Neural cell (in vitro differentiated cells): ENCODE measurements at regions not wholly inside any gene's neighbourhood (a gene's known extent, or its start where the extent isn't known, plus 50 kb on each side); places are given as distances from the start of the nearest gene placed in this dataset.

ENCODE experiments used
- H2AFZ ChIP-seq: fragments of 200-600, 300-800 bp; sonication (generic), shearing (Covaris generic); 2 replicates; pipeline ENCODE4 v1.6.0; 2014; ENCODE audit warnings: low read depth, mild to moderate bottlenecking, antibody characterized with exemption, low read length, moderate library complexity
- H3F3A ChIP-seq: fragments of 200-600 bp; shearing (Covaris generic); 2 replicates; pipeline ENCODE4 v1.6.1; 2016; ENCODE audit warnings: mild to moderate bottlenecking, moderate library complexity, mixed read lengths, antibody characterized with exemption, low read length; ENCODE audit not compliant: insufficient read depth, poor library complexity, severe bottlenecking
- H3K27ac ChIP-seq: fragments of 200-600, 300-800 bp; sonication (generic), shearing (Covaris generic); 2 replicates; pipeline ENCODE4 v1.5.1; 2014; ENCODE audit warnings: mild to moderate bottlenecking, low read length, moderate library complexity
- H3K27me3 ChIP-seq: fragments of 300-800, 200-600 bp; sonication (generic), shearing (Covaris generic); 2 replicates; pipeline ENCODE4 v1.6.0; 2014; ENCODE audit warnings: mild to moderate bottlenecking, low read depth, low read length, moderate library complexity; ENCODE audit not compliant: insufficient read depth
- H3K36me3 ChIP-seq: fragments of 300-800, 200-600 bp; sonication (generic), shearing (Covaris generic); 2 replicates; pipeline ENCODE4 v1.5.1; 2014; ENCODE audit warnings: mild to moderate bottlenecking, antibody characterized with exemption, low read length, moderate library complexity; ENCODE audit not compliant: insufficient read depth
- H3K4me2 ChIP-seq: fragments of 300-800, 200-600 bp; sonication (generic), shearing (Covaris generic); 2 replicates; pipeline ENCODE4 v1.6.0; 2014; ENCODE audit warnings: mild to moderate bottlenecking, low read length
- H3K4me3 ChIP-seq: fragments of 300-800, 200-600 bp; sonication (generic), shearing (Covaris generic); 2 replicates; pipeline ENCODE4 v1.5.1; 2014; ENCODE audit warnings: mild to moderate bottlenecking, low read length, moderate library complexity
- H3K79me2 ChIP-seq: fragments of 200-600 bp; shearing (Covaris generic); replicated peaks from 2 replicates; pipeline ENCODE4 v1.6.0; 2014; ENCODE audit warnings: mild to moderate bottlenecking, low read length, moderate library complexity; ENCODE audit not compliant: insufficient read depth
- H3K9ac ChIP-seq: fragments of 300-800, 200-600 bp; sonication (generic), shearing (Covaris generic); 2 replicates; pipeline ENCODE4 v1.6.1; 2016; ENCODE audit warnings: mild to moderate bottlenecking, low read length, mixed read lengths
- H3K9me2 ChIP-seq: fragments of 200-600 bp; shearing (Covaris generic); 2 replicates; pipeline ENCODE4 v1.6.1; 2016; ENCODE audit warnings: mild to moderate bottlenecking, low read length, mixed read lengths; ENCODE audit not compliant: insufficient read depth
- H3K9me3 ChIP-seq: fragments of 200-600, 300-800 bp; sonication (generic), shearing (Covaris generic); 2 replicates; pipeline ENCODE4 v1.6.1; 2016; ENCODE audit warnings: mild to moderate bottlenecking, mixed run types, low read length, moderate library complexity, mixed read lengths
- H4K20me1 ChIP-seq: fragments of 200-600 bp; shearing (Covaris generic); 2 replicates; pipeline ENCODE4 v1.6.1; 2016; ENCODE audit warnings: mild to moderate bottlenecking, mixed run types; ENCODE audit not compliant: insufficient read depth
- CTCF ChIP-seq: fragments of 450-650 bp; IDR thresholded peaks from 2 replicates; pipeline ENCODE4 v1.5.1; 2014; ENCODE audit warnings: antibody characterized with exemption, mild to moderate bottlenecking, moderate library complexity; ENCODE audit not compliant: poor library complexity, severe bottlenecking
- EP300 ChIP-seq: fragments of 450-650 bp; conservative IDR thresholded peaks from 2 replicates; pipeline ENCODE4 v1.6.1; 2014; ENCODE audit warnings: antibody characterized with exemption, mild to moderate bottlenecking, moderate library complexity; ENCODE audit not compliant: poor library complexity, severe bottlenecking
- EZH2 ChIP-seq: fragments of 200-600, 300-800 bp; shearing (Covaris generic), sonication (generic); IDR thresholded peaks from 2 replicates; pipeline ENCODE4 v1.6.1; 2014; ENCODE audit warnings: antibody characterized with exemption, low read length, borderline replicate concordance, mild to moderate bottlenecking; ENCODE audit not compliant: insufficient read depth, poor library complexity, severe bottlenecking
- MXI1 ChIP-seq: fragments of 450-650 bp; conservative IDR thresholded peaks from 2 replicates; pipeline ENCODE4 v1.6.1; 2014; ENCODE audit warnings: antibody characterized with exemption, mild to moderate bottlenecking; ENCODE audit not compliant: poor library complexity, severe bottlenecking
- POLR2AphosphoS5 ChIP-seq: IDR thresholded peaks from 2 replicates; pipeline ENCODE4 v1.6.1; 2012
- RAD21 ChIP-seq: fragments of 450-650 bp; conservative IDR thresholded peaks from 2 replicates; pipeline ENCODE4 v1.6.1; 2014; ENCODE audit warnings: antibody characterized with exemption, mild to moderate bottlenecking, moderate library complexity
- REST ChIP-seq: IDR thresholded peaks from 2 replicates; pipeline ENCODE4 v1.6.1; 2012; ENCODE audit warnings: borderline replicate concordance
- SMC3 ChIP-seq: fragments of 450-650 bp; conservative IDR thresholded peaks from 2 replicates; pipeline ENCODE4 v1.6.1; 2014; ENCODE audit warnings: antibody characterized with exemption, mild to moderate bottlenecking, moderate library complexity; ENCODE audit not compliant: poor library complexity
- TAF1 ChIP-seq: IDR thresholded peaks from 2 replicates; pipeline ENCODE4 v1.6.1; 2012; ENCODE audit warnings: low read depth

- TF ChIP-seq TAF1 (no peak), CTCF (no peak), RAD21 (no peak), EZH2 (no peak), EP300 (no peak)
- H3K9ac ChIP-seq, result no peak overlapping the region
- no peaks in the 10 kb centered on the region for H3K27me3 ChIP-seq
- no peaks in the 10 kb centered on the region for H3K9me2 ChIP-seq
- no peak overlapping the region for H3K4me3 ChIP-seq
- H3K4me2 ChIP-seq, result no peak overlapping the region
- no peaks in the 10 kb centered on the region for H3K9me3 ChIP-seq
- H3K79me2 ChIP-seq, result no peaks in the 10 kb centered on the region
- H3K27ac ChIP-seq, result no peak overlapping the region
- no peak overlapping the region for H2AFZ ChIP-seq
- no peaks in the 10 kb centered on the region for H4K20me1 ChIP-seq
- peaks cover 1% of the 10 kb centered on the region for H3F3A ChIP-seq
- no peaks in the 10 kb centered on the region for H3K36me3 ChIP-seq
These were observed 390.5 kb downstream of the IRS1 start for GRCh38 chr2:226409134-226409533.

- Histone ChIP-seq H4K20me1 (no peaks in the 10 kb centered on the region), H2AFZ (no peak overlapping the region), H3F3A (no peaks in the 10 kb centered on the region), H3K79me2 (no peaks in the 10 kb centered on the region), H3K27ac (no peak overlapping the region), H3K9me2 (no peaks in the 10 kb centered on the region), H3K4me3 (no peak overlapping the region), H3K9ac (no peak overlapping the region), H3K27me3 (no peaks in the 10 kb centered on the region), H3K36me3 (no peaks in the 10 kb centered on the region), H3K4me2 (no peak overlapping the region), H3K9me3 (no peaks in the 10 kb centered on the region)
- TF ChIP-seq EZH2, result no peak
These were observed 391.5 kb downstream of the IRS1 start for GRCh38 chr2:226408141-226408540.

GRCh38 chr2:226407135-226407534 is 392.5 kb downstream of the IRS1 start:
- H4K20me1 ChIP-seq, result no peaks in the 10 kb centered on the region
- TF ChIP-seq MXI1 (no peak), REST (no peak), SMC3 (no peak), EP300 (no peak), EZH2 (no peak), RAD21 (no peak), POLR2AphosphoS5 (no peak), TAF1 (no peak), CTCF (no peak)
- no peak overlapping the region for H3K9ac ChIP-seq
- no peak overlapping the region for H2AFZ ChIP-seq
- H3K27me3 ChIP-seq, result no peaks in the 10 kb centered on the region
- no peak overlapping the region for H3K27ac ChIP-seq
- no peaks in the 10 kb centered on the region for H3K9me3 ChIP-seq
- no peaks in the 10 kb centered on the region for H3K36me3 ChIP-seq
- H3K4me2 ChIP-seq, result no peak overlapping the region
- no peaks in the 10 kb centered on the region for H3K9me2 ChIP-seq
- H3K79me2 ChIP-seq, result no peaks in the 10 kb centered on the region
- no peaks in the 10 kb centered on the region for H3F3A ChIP-seq
- H3K4me3 ChIP-seq, result no peak overlapping the region
